ENCODE measurements at regions not wholly inside any gene's neighbourhood (a gene's known extent, or its start where the extent isn't known, plus 50 kb on each side); places are given as distances from the start of the nearest gene placed in this dataset.

GRCh38 chr20:51334609-51335008 lies 207.9 kb downstream of the NFATC2 start:
- no peak for TF ChIP-seq CTCF (IDR thresholded peaks at IDR 0.05; ENCODE audit: low read depth, low read length, poor library complexity, severe bottlenecking)
- no peak for TF ChIP-seq EZH2phosphoT487 (IDR thresholded peaks at IDR 0.05; ENCODE audit: borderline replicate concordance, low read length)

Measured in DOHH2 (cell line).